ENCODE measurements at regions not wholly inside any gene's neighbourhood (a gene's known extent, or its start where the extent isn't known, plus 50 kb on each side); places are given as distances from the start of the nearest gene placed in this dataset.
"Not testable (repeated sequence)": the region's sequence is repeated elsewhere in the genome, so short reads cannot be mapped to it uniquely, and the experiment has no call there.

DNA sequence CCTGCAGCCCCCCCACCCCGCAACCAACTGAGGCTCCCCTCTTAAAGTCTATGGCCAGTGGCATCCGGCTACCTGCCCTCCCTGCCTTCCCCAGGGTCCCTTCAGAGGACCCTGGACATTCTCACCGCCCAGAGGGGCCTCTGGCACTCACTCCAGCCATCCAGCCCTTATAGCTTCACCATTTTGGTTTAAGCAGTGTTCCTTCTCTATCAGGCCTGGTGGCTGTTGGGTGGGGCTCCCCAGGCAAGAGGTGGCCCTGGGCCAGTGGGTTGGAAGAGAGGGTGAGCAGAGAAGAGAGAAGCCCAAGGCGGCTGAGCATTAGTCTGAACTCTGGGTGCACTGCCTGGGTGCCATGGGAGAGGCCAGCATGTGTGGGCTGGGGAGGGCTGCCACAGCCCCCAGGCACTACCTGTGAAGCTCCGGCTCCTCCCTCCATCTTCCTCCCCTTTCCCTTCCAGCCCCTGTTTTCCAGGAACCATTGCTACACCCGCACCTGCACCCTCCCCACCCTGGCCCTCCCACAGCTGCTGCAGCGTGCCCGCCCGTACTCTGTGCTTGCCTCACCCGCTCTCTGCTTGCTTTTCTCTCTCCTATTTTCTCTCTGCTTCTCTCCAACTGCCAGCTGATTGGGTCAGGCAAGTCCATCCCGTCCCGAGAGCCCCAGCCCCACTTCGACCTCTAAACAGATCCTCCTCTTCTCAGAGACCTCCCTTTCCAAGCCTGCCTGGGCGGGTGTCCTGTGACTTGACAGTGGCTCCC is 168.2 kb downstream of the TBC1D2B start:
- DNase-seq (ENCODE audit: low read depth in 2 of 2) = no peak

DNA sequence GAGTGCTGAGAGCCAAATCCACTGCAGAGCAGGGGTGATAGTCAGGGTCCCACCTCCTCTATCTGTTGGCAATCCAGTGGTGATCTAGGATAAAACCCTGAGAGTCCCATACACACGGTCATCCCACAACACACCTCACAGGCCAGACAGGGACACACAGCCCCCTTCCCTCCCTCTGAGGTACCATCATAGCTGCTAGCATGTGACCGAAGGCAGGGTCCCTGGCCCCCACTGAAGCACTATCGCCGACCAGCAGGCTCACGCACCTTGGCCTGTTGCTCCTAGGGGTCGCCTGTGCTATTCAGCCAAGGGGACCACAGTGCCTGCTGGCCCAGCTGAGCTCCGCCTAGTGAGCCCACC is 168.8 kb downstream of the TBC1D2B start:
- not testable (repeated sequence) for DNase-seq (ENCODE audit: low read depth in 2 of 2)

DNA sequence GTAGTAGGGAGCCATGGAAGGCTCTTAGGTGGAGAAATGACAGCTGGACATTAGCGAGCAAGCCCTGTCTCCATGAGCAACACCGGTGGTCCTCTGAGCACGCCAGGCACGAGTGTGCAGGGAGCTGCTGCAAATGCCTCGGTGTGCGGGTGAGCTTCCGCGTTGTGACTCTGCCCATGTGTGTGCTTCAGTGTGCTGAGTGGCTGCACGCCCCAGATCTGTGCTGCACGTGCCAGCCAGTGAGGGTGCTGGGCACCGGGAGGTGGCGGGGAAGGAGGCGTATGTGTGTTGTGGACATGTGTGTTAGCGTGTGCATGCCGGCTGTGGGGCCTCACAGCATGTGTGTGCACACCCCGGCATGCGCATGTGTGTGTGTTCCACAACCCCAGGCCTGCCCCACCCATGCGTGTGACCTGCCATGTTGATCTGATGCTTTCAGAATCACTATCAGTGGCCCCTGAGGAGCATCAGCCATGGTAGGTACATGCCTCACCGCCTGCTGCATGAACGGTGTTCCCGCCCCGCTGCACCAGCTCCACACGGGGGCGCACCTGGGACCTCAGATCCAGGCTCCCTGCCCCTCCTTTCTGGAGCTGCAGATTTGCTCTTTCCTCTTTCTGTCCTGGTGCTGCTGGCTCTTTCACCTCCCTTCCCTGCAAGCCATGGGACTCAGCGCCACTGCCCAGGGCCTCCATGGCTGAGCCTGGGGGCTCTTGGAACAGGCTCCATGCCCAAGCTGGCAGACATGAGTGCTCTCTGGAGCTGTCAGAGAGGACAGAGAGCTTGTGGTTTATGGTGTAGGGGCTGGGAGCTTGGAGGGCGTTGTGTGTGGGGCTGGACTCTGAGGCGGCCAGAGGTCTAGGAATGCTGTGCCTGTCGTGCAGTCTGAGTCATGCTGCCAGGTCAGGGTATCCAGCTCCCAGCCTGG is 169.4 kb downstream of the TBC1D2B start:
- DNase-seq (ENCODE audit: low read depth in 2 of 2) = peak; percentile 42 to 63

DNA sequence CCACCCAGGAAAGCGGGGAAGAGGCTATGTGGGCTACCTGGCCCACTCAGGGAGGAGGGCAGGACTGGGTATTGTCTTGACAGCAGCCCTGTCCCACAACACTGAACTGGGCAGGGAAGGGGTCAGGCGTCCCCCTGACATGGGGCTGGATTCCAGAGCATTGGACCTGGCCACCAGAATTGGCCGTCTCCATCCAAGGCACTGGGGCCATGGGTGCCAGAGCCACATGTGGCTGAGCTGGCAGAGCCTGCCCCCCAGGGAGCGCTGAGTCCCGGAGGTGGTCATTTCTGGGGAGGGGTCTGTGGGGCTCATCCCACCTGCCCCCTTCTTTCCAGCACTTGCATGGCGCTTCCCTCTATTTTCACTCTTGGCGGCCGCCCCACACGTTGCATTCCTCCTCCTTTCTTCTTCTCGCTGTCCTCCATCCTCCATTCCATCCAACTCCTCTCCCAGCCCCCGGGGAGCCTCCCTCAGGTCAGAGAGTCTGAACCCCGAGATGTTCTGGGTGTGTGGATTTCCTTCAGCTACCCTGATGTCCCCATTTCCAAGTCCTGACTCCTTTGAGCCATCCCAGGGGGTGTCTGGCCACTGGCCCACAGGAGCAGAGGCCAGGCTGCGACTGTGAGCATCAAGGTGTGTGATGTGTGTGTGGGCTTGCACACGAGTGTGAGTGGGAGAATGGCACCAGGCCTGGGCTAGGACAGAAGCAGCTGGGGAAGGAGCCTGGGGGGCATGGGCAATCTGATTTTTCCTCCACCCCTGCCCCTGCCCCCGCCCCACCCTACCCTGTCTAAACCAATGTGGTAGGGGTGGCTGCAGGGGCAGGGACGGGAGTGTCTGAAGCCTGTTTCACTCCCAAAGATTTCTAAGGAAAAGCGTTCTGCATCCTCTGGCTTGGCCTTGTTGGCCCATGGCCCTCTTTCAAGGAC is 171.2 kb downstream of the TBC1D2B start:
- not testable (repeated sequence) for DNase-seq (ENCODE audit: low read depth in 2 of 2)

DNA sequence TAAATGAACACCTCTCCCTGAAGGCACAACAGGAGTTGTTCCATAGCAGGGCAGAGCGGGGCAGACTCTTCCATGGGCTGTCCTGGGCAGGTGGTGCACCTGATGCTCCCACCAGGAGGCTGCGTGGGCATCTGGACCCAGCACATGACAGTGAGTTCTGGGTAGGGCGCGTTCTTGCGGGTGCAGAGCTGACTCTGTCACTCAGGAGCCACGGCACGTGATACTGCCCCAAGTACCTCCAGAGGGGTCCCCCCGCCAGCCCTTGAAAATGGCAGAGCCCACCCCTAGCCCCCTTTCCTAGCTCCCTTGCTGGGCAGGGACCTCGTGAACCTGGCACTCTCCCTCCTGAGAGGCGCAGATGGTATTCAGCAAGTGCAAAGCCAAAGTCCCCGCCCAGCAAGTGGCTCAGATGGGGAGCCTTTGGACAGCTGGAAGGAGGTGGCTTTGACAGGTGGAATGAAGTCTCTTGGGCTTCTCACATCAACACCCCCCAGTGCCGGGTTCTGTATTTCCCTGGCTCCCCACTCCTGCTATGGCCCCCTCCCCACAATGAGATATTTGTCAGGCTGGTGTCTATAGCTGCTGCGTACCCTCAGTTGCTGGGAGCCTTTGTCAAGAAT is 172.1 kb downstream of the TBC1D2B start:
- no peak for DNase-seq (ENCODE audit: low read depth in 2 of 2)

DNA sequence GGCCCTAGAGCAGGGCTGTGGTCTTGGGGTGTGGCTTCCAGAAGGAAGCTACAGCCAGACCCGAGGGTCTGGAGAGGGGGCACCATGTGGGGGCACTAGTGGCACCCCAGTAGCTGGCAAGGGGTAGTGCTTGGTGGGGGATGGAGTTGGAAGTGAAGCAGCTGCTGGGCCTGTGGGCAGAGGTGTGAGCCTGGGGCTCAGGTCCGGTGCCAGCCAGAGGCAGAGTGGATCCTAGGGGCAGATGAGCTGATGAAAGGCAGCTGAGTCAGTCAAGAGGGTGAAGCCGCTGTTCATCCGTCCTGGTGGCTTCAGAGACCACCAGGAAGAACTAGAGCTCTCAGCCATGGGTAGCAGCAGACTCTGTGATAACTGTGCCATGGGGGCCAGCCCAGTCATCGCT is 172.6 kb downstream of the TBC1D2B start:
- DNase-seq (ENCODE audit: low read depth in 2 of 2) = no peak

DNA sequence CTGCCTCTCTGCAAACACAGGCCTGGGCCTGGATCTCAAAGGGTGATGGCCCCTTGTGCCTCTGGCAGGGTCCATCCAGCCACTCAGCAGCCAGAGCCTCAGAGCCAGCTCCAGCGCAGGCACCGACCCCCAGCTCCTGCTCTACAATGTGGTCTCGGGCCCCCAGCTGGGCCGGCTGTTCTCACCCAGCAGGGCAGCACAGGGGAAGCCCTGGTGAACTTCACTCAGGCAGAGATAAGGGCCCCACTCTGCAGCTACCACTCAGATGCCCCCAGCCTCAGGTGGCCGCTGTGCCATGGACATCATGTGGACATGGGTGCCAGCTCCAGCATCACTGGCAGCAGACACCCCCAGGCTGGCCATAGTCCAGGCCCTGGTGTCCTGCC is 173.1 kb downstream of the TBC1D2B start:
- no peak for DNase-seq (ENCODE audit: low read depth in 2 of 2)

DNA sequence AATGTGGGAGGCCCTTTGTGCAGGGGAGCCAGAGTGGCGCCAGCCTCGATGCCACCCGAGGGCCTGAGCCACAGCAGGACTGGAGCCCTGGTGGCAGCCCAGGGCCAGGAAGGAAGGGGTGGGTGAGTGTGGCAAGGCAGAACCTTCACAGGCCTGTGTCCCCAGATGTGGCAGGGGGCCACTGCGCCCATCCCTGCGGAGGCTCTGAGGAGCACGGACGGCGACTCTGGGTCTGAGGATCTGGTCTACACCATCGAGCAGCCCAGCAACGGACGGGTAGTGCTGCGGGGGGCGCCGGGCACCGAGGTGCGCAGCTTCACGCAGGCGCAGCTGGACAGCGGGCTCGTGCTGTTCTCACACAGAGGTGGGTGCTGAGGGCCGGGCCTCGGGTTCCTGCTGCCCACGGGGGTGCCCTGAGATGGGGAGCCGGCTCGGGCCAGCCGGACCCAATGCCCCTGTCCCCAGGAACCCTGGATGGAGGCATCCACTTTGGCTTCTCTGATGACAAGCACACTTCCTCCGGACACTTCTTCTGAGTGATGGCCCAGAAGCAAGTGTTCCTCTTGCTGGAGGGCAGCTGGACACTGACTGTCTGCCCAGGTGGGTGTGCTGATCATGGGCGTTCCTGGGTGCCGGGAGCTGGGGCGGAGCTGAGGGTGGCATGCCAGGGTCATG is 173.6 kb downstream of the TBC1D2B start:
- DNase-seq (ENCODE audit: low read depth in 2 of 2) = not testable (repeated sequence)

DNA sequence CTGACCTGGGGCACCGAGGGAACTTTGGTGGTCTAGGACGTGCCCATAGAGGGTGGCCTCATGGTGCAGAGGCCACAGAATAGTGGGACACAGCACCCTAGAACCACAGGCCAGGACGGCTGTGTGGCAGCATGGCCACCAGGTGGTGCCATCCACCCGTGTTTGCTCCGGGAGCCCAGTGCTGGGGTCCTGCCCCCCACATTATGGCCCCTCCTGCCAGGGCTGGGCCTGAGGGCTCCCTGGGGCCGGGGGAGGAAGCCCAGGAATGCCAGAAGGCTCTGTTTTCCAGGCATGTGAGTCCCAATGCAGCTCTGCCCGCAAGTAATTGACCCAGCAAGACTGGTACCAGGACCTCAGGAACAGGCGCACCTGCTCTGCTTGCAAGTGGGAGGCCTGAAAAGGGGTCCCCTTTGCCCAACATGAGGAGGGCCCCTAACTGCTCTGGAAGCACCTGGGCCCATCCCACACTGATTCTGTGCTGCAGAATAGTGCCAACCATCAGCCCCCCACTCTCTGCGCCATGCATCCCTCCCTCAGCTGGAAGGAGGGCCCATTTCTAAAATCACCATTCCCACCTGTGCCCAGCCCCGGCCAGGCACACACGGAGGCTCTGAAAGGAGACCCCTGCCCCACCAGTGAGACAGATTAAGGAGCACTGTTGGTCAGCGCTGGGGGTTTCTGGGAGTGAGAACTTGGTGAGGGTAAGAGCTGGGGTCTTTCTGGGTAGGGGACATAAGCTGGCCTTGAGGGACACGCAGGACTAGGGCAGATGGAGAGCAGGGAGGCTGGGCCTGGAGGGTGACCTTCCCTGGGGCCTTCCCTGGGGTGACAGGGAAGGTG is 174.4 kb downstream of the TBC1D2B start:
- not testable (repeated sequence) for DNase-seq (ENCODE audit: low read depth in 2 of 2)

DNA sequence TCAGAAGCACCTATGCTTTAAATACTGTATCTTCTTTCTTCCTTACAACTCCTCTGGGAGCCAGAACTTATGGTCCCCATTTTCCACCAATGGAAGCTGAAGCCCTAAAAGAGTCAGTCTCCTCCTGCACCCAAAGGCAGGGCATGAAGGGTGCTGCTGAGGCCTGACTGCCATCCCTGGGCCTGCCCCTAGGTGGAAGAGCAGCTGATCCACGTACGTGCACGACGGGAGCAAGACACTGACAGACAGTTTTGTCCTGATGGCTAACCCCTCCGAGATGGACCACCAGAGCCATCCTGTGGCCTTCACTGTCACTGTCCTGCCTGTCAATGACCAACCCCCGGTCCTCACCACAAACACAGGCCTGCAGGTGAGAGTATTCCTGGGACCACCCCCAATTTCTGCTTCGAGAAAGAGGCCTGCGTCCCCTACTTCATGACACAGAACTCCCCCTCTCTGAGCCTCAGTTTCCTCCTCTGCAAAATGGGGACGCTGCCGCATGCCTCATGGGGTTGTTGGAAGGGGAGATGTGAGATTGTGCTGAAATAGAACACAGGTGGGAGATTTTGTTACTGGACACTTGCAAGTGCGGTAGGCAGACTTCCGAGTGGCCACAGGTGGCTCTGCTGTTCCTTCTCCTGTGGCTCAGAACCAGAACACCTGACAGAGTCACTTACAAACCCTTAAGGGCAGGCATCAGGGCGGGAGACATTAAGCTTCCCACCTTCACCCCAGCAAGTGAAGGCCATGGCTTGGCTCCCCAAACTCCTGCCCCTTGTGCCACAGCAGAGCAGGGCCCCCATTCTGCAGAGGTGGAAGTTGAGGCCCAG is 175.4 kb downstream of the TBC1D2B start:
- DNase-seq (ENCODE audit: low read depth in 2 of 2) = no peak

DNA sequence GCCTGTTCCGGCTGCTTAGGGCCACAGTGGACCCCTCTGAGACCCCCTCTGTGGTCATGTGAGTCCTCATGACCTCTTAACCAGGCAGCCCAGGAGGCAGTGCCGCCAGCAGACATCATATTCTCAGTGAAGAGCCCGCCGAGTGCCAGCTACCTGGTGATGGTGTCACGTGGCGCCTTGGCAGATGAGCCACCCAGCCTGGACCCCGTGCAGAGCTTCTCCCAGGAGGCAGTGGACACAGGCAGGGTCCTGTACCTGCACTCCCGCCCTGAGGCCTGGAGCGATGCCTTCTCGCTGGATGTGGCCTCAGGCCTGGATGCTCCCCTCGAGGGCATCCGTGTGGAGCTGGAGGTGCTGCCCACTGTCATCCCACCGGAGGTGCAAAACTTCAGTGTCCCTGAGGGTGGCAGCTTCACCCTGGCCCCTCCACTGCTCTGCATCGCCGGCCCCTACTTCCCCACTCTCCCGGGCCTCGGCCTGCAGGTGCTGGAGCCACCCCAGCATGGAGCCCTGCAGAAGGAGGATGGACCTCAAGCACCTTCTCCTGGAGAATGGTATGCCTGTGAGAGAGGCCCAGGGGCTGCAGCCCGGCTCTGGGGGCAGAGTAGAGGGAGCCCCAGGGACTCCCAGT is 176.1 kb downstream of the TBC1D2B start:
- DNase-seq (ENCODE audit: low read depth in 2 of 2) = no peak

DNA sequence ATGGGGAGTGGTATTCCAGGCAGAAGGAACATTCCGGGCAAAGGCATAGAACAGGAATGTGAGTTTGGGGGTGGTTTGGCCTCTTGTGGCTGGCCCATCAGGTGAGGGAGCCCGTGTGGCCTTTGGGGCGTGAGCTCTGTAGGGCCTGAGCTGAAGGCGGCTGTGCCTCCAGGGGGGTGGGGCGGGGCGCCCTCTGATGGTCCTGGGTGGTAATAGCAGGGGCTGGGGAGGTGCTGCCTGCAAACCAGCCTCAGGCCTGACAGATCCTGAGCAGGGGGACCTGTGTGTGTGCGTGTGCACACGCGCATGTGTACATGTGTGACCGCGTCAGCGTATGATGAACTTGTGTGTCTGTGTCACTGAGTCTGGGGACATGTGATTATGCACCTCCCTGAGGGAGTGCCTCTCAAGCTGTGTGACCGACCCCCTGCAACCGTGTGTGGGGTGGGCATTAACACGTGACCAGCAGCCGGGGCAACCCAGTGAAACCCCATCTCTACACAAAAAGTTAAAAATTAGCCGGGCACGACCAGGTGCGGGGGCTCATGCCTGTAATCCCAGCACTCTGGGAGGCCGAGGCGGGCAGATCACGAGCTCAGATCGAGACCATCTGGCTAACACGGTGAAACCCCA is 177.1 kb downstream of the TBC1D2B start:
- peak; percentile 21 to 49 for DNase-seq (ENCODE audit: low read depth in 2 of 2)

DNA sequence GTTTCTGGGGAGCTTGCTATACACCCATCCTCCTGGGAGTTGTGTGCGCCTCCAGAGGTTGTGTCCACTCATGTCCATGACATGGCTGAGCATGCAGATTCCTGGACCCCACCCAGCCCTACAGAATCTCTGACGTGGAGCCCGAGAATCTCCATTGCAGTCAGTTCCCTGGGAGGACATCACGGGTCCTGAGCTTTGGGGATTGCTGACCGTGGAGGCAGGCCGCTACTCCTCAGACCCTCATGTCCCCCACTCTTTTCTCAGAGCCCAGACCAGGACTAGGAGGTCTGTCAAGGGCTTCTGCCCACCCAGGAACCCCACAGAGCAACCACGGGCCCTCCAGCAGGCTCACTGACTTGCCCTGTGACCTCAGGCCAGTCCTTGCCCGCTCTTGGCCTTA is 177.7 kb downstream of the TBC1D2B start:
- not testable (repeated sequence) for DNase-seq (ENCODE audit: low read depth in 2 of 2)

DNA sequence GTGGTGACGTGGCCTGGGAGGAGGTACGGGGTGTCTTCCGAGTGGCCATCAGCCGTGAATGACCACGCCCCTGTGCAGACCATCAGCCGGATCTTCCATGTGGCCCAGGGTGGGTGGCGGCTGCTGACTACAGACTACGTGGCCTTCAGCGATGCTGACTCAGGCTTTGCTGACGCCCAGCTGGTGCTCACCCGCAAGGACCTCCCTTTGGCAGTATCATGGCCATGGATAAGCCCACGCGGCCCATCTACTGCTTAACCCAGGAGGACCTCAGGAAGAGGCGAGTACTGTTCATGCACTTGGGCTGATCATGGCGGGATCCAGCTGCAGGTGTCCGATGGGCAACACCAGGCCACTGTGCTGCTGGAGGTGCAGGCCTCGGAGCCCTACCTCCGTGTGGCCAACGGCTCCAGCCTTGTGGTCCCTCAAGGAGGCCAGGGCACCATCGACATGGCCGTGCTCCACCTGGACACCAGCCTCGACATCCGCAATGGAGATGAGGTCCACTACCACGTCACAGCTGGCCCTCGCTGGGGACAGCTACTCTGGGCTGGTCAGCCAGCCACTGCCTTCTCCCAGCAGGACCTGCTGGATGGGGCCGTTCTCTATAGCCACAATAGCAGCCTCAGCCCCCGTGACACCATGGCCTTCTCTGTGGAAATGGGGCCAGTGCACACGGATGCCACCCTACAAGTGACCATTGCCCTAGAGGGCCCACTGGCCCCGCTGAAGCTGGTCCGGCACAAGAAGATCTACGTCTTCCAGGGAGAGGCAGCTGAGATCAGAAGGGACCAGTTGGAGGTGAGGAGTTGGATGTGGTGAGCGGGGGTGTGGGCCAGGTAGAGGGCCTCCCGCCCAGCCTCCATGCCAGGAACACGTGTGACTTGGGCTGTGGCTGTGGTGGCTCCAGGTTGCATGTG is 178.4 kb downstream of the TBC1D2B start:
- no peak for DNase-seq (ENCODE audit: low read depth in 2 of 2)

DNA sequence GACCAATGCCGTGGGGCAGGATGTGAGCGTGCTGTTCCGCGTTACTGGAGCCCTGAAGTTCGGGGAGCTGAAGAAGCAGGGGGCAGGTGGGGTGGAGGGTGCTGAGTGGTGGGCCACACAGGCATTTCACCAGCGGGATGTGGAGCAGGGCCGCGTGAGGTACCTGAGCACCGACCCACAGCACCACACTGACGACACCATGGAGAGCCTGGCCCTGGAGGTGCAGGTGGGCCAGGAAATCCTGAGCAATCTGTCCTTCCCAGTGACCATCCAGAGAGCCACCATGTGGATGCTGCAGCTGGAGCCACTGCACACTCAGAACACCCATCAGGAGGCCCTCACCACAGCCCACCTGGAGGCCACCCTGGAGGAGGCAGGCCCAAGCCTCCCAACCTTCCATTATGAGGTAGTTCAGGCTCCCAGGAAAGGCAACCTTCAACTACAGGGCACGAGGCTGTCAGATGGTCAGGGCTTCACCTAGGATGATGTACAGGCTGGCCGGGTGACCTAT is 179.6 kb downstream of the TBC1D2B start:
- no peak for DNase-seq (ENCODE audit: low read depth in 2 of 2)

DNA sequence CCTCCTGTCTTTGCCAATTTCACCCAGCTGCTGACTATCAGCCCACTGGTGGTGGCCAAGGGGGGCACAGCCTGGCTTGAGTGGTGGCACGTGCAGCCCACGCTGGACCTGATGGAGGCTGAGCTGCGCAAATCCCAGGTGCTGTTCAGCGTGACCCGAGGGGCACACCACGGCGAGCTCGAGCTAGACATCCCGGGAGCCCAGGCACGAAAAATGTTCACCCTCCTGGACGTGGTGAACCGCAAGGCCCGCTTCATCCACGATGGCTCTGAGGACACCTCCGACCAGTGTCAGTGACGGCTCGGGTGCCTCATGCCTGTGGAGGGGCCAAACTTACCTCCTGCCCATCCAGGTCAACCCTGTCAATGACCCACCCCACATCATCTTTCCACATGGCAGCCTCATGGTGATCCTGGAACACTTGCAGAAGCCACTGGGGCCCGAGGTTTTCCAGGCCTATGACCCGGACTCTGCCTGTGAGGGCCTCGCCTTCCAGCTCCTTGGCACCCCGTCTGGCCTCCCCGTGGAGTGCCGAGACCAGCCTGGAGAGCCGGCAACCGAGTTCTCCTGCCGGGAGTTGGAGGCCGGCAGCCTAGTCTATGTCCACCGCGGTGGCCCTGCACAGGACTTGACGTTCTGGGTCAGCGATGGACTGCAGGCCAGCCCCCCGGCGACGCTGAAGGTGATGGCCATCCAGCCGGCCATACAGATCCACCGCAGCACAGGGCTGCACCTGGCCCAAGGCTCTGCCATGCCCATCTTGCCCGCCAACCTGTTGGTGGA is 180.2 kb downstream of the TBC1D2B start:
- DNase-seq (ENCODE audit: low read depth in 2 of 2) = not testable (repeated sequence)
